ENCODE measurements at regions not wholly inside any gene's neighbourhood (a gene's known extent, or its start where the extent isn't known, plus 50 kb on each side); places are given as distances from the start of the nearest gene placed in this dataset.
A peak's percentile ranks its signal among the peaks of the same experiment; 100 is the strongest.

GRCh38 chr2:120898496-120898895, 162.8 kb downstream of the GLI2 start:
- no peak for DNase-seq (ENCODE audit: low read depth)

GRCh38 chr2:120898961-120899750, 163.5 kb downstream of the GLI2 start:
- DNase-seq (ENCODE audit: low read depth), result no peak

DNA sequence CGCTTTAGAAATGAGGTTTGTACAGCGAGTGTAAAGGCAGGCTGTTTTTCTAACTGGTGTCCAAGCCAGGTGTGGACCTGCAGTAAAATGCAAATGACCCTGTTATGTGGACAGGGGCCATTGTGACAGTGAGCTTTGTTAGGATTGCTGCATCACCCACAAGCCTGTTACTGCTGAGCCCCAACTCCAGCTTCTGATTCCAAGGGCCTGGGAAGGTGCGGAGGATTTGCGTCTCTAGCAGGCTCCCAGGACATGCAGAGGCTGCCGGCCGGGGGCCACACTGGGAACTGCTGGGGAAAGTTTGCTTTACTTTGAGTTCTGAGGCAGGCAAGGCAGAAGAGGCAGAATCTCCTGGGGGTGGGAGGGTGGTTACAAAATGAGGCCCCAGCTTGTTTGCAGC, 164.1 kb downstream of the GLI2 start:
- DNase-seq (ENCODE audit: low read depth), result no peak

DNA sequence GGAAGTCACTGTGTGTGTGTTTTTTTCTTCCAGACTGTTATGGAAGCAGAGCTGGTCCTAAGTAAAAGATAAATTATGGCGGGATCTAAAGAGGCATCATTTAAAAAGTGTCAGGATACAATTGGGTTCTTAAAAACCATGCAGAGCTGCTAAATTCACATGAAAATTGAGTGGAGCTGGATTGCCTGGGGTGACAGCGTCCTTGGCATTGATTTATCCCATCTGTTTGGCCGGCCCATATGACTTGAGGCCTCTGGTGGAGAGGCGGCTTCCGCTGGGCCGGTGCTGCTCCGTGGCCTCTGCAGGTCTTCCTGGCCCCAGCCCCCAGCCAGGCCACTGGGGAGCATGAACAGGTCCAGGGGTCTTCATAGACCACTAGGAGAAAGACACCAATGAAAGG, 165.5 kb downstream of the GLI2 start:
- DNase-seq (ENCODE audit: low read depth), result no peak

DNA sequence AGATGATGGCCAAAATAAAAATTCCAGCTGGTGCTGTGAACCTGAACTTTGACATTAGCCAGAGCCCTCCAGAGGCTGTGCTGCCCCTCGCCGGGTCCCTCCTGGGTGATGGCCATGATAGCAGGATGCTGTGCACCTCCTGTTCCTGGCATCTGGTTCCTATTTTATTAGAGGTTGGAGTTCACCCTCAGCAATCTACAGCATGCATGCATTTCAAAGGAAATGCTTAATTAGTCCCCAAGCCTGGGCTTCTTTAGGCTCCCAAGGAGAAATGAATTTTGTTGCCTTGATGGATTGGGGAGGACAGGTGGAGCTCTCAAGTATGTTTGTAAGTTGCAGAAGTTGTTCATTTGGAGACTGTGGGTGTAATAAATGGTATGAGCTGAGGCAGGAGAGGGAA, 166.9 kb downstream of the GLI2 start:
- no peak for DNase-seq (ENCODE audit: low read depth)

DNA sequence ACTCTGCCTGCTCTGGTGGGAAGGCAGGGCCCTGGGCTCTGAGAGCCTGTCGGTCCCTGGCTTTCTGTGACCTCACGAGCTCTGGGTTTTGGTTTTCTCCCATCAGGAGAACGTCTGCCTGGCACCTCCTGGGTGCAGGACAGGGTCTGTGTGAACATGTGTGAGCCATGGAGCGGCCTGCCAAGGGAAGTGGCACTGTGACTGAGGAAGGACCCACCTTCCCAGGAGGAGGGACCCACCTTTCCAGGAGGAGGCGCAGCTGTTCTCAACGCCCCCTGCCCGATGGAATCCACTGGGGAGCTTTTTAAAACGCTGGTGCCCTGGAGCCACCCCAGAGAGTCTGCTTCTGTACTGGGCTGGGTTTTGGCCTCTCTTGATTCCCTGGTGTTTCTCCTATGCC, 168.7 kb downstream of the GLI2 start:
- DNase-seq (ENCODE audit: low read depth), result no peak

DNA sequence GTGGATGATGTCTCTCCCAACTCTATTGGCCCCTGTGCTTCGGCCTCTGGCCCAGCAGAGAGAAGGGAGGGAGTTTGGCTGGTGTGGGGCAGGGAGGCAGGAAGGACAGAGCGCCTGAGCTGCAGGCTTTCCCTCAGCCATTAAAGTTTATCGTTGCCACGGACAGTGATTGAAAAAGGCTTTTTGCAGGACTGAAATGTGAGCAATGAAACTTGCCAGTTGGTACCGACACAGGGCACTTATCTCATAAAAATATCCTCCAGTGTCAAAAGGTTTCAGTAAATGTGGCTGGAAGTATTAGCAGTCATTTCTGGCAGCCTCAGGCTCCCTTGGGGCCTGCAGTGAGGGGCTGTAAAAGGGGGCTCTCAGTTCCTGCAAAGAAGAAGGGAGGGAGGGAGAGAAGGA, 169.2 kb downstream of the GLI2 start:
- no peak for DNase-seq (ENCODE audit: low read depth)

DNA sequence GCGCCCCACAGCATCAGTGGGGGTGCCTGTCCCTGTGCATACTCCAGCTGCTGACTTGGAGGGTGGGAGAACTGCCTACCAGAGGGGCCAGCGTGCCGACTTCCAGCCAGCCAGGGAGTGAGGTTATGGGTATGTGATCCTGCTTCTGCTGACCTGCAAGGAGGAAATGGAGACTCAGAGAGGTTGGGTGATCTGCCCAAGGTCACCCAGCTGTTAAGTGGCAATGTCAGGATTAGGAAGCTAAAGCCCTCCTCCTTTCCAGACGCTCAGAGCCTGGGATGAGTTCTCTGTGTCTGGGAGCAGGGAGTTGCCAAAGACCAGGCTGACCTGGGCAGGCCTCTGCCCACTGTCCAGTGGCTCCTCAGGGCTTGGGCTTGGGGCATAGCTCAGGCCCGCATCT, 169.6 kb downstream of the GLI2 start:
- no peak for DNase-seq (ENCODE audit: low read depth)

DNA sequence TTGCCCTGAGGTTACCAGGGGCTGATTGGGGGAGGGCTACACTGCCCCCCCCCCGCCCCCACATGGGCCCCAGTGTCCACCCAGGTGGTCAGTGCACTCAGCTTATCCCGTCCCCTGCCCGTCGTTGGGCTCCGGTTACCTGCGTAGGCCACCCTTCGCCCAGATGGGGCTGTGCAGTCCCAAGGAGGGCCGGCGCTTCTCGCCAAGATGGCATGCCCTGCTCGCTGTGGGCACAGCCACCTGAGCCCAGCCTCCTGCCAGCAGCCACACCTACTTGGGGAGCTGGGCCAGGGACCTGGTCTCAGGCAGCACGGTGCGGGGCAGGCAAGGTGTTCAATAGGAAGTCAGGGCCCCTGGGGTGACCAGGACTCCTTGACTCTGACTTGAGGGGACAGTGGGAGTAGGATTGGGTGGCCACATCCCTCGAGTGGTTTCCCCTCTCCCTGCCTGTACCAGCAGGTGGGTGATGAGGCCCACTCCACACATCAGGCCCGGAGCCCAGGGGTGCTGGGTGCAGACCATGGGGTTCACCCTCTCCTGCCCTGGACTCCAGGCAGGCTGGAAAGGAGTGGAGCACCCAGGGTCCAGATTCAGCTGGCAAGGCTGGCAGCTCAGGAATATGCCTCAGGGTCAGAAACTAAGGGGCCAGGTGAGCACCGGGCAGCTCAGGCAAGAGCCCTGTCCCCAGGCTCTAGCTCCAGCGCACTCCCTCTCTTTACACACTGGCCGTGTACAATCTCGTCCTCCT, 170.3 kb downstream of the GLI2 start:
- no peak for DNase-seq (ENCODE audit: low read depth)

GRCh38 chr2:120906914-120907313, 171.2 kb downstream of the GLI2 start:
- DNase-seq (ENCODE audit: low read depth), result no peak

DNA sequence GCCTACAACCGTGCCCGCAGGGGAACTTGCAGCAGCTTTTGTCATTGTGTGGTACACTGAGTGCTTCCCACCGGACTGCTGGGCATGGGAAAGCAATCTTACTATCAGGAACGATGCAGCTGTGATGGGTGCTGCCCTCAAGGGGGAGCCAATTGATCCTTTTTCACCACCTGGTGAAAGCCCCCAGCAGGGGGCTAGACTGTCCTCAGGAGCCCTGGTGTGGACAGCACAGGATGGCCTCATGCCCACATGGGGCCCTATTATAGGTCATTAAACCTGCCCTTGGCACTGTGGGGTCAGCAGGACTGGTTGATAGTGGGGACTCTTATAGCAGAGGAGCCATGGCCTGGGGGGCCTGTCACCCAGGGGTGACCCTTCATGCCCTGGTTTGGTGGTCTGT, 172.2 kb downstream of the GLI2 start:
- DNase-seq (ENCODE audit: low read depth), result no peak

GRCh38 chr2:120908314-120908975, 172.8 kb downstream of the GLI2 start:
- DNase-seq (ENCODE audit: low read depth), result no peak

DNA sequence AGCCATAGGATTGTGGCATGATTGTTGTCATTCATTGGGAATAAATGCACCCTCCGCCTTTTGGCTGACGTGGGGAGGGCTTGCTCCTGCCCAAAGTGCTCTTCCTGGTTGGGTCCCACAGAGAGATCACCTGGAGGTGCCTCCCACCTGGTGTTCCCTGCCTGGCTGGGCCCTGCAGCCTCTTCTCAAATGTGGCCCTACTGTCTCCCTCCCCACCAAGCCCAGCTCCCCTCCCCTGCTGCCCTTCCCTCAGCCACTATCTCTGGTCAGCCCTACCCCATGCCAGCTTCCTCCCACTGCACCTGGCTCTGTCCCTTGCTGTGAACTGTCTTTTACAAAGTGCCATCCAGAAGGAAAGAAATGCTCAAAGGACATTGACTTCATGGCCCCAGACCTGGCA, 173.4 kb downstream of the GLI2 start:
- no peak for DNase-seq (ENCODE audit: low read depth)

GRCh38 chr2:120910164-120910563, 174.5 kb downstream of the GLI2 start:
- DNase-seq (ENCODE audit: low read depth), result no peak

- DNase-seq (ENCODE audit: low read depth), result peak; percentile 95
These were observed 175.6 kb downstream of the GLI2 start for GRCh38 chr2:120910956-120911951.

- peak; percentile 36 for DNase-seq (ENCODE audit: low read depth)
These were observed 176.7 kb downstream of the GLI2 start for GRCh38 chr2:120912101-120912985.

GRCh38 chr2:120913972-120914838, 178.5 kb downstream of the GLI2 start:
- DNase-seq (ENCODE audit: low read depth), result no peak

GRCh38 chr2:120914839-120915521, 179.3 kb downstream of the GLI2 start:
- peak; percentile 98 for DNase-seq (ENCODE audit: low read depth)

DNA sequence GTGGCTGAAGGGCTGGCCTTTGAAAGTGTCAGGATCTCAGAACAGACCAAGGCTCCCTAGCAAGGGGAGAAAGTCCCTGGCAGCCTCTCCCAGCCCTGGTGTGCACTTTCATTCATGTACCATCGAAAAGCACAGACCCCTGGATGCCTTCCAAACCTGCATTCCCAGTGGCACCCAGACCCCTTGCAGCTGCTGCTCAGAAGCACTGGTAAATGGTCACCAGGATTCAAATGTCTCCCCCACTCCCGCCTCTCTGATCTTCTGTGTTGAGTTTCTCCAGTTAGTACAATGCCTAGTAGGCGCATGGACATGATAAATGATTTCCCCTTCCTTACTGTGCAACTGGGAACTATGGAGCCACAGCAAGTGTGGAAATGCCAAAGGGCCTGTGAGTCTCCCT, 180.0 kb downstream of the GLI2 start:
- DNase-seq (ENCODE audit: low read depth), result no peak

Measured in HT1080 (cell line).